Astrocyte (in vitro differentiated cells and primary cell): ENCODE measurements at regions not wholly inside any gene's neighbourhood (a gene's known extent, or its start where the extent isn't known, plus 50 kb on each side); places are given as distances from the start of the nearest gene placed in this dataset.

Experiments used
- EZH2 ChIP-seq: IDR thresholded peaks from 2 replicates; pipeline ENCODE4 v1.6.1; 2012; ENCODE audit warnings: mild to moderate bottlenecking, low read length, inconsistent platforms; ENCODE audit not compliant: insufficient read depth
- TF ChIP-seq, protein P1 (sequence below): IDR thresholded peaks from 2 replicates; pipeline ENCODE4 v1.5.1; 2011; ENCODE audit warnings: low read depth, mild to moderate bottlenecking, inconsistent platforms, low read length, moderate library complexity; ENCODE audit not compliant: insufficient read depth

DNA sequence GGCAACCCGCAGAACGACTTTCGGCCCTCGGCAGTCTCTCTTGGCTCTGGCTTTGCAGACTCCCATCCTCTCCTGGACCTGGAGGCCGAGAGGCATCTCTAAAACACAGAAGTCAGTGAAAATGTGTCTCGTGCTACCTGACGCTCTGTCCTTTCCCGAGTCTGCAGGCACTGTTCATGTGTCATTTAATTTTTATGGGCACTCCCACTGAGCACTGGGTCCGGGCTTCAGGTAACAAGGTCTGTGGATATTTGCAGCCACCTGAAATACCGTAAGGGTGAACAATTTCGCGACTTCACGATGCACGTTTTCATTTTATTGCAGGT is 96.8 kb downstream of the GLRX3 start:
- TF ChIP-seq, protein P1, sequence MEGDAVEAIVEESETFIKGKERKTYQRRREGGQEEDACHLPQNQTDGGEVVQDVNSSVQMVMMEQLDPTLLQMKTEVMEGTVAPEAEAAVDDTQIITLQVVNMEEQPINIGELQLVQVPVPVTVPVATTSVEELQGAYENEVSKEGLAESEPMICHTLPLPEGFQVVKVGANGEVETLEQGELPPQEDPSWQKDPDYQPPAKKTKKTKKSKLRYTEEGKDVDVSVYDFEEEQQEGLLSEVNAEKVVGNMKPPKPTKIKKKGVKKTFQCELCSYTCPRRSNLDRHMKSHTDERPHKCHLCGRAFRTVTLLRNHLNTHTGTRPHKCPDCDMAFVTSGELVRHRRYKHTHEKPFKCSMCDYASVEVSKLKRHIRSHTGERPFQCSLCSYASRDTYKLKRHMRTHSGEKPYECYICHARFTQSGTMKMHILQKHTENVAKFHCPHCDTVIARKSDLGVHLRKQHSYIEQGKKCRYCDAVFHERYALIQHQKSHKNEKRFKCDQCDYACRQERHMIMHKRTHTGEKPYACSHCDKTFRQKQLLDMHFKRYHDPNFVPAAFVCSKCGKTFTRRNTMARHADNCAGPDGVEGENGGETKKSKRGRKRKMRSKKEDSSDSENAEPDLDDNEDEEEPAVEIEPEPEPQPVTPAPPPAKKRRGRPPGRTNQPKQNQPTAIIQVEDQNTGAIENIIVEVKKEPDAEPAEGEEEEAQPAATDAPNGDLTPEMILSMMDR, result no peak
- TF ChIP-seq EZH2, result no peak
